ENCODE measurements at regions not wholly inside any gene's neighbourhood (a gene's known extent, or its start where the extent isn't known, plus 50 kb on each side); places are given as distances from the start of the nearest gene placed in this dataset.

GRCh38 chr6:95119927-95120326 is 457.4 kb upstream of the MANEA start:
- TF ChIP-seq CTCF (IDR thresholded peaks at IDR 0.05; ENCODE audit: insufficient read depth, low read depth, low read length) (no peak), EZH2 (IDR thresholded peaks at IDR 0.05; ENCODE audit: insufficient read depth, low read length) (no peak)

Measured in astrocyte (in vitro differentiated cells and primary cell).